Psoas muscle (tissue), 7 donors: ENCODE measurements at regions not wholly inside any gene's neighbourhood (a gene's known extent, or its start where the extent isn't known, plus 50 kb on each side); places are given as distances from the start of the nearest gene placed in this dataset.

Source experiments
- ATAC-seq, 4 donors: fragments of 200-7000 bp; cut with Tn5 transposase; one replicate each; pipeline ENCODE4 v1.9.1; 2020; ENCODE audit warnings: moderate library complexity in 3 of 4, mild to moderate bottlenecking in 2 of 4
- DNase-seq, 2 donors: peaks; one replicate each; pipeline ENCODE4 v3.0.0-alpha.2; 2020
- H3K27ac ChIP-seq: fragments of 200-600 bp; one replicate; pipeline ENCODE4 v1.8.0; 2022
- H3K27me3 ChIP-seq, 3 donors: fragments of 200-600 bp in 1 of 3; one replicate each; pipeline versions ENCODE4 v1.6.1 to v1.8.0; 2013 to 2022; ENCODE audit warnings: low read length in 2 of 3, mild to moderate bottlenecking in 2 of 3, moderate library complexity in 1 of 3; ENCODE audit not compliant: insufficient read depth in 3 of 3
- H3K36me3 ChIP-seq, 2 donors: fragments of 200-600 bp in 1 of 2; one replicate each; pipeline versions ENCODE4 v1.6.1 to v1.8.0; 2013 to 2022; ENCODE audit warnings: low read depth in 1 of 2, mild to moderate bottlenecking in 1 of 2, moderate library complexity in 1 of 2; ENCODE audit not compliant: insufficient read depth in 1 of 2
- H3K4me1 ChIP-seq: fragments of 200-600 bp; one replicate; pipeline ENCODE4 v1.8.0; 2022
- H3K4me3 ChIP-seq: fragments of 200-600 bp; one replicate; pipeline ENCODE4 v1.8.0; 2022; ENCODE audit warnings: mild to moderate bottlenecking
- H3K9me3 ChIP-seq: fragments of 200-600 bp; one replicate; pipeline ENCODE4 v1.8.0; 2022
- CTCF ChIP-seq: fragments of 200-600 bp; IDR thresholded peaks from one replicate; pipeline ENCODE4 v1.8.0; 2022; ENCODE audit warnings: antibody characterized with exemption
- WGBS, 3 donors: extraction: QIAGEN DNeasy Blood & Tissue Kit; methylation state at CpG; one replicate each; pipeline versions ENCODE4 v1.1.6 to v1.1.7; 2013; 5-methylcytosine and 5-hydroxymethylcytosine counted together
- intact Hi-C, 2 donors: fragments of 100-400 bp; cut with DNase I; formaldehyde crosslinking; loops; one replicate each; pipeline versions ENCODE4 v1.11.0 to v1.14.2; 2022
- donor health status: healthy with polysubstance abuse.
- donor health status: DM: no; HTN: no; CAD: no; lungs with moderate emphysema.
- donor health status: Bipolar disorder and iron deficiency.
- donor health status: healthy.
- donor health status: DM: yes; HTN: yes; CAD: no.
- donor health status: DM: no; HTN: no; CAD: no.
- donor health status: DM: yes; HTN: yes; CAD: no.

- no peaks in the 10 kb centered on the region for H3K4me1 ChIP-seq
- WGBS, 3 donors: 26 to 40% (median 31%) methylated on average over 3 of the region's 3 CpGs
- H3K27ac ChIP-seq: no peak overlapping the region
- no peak for DNase-seq
- H3K27me3 ChIP-seq: no peaks in the 10 kb centered on the region
- intact Hi-C loops: no loop called here
- peaks cover 8% of the 10 kb centered on the region for H3K9me3 ChIP-seq
- no peak overlapping the region for H3K4me3 ChIP-seq
- ATAC-seq: peak in 2 of 4 donors; percentile 36 to 88
- TF ChIP-seq CTCF: no peak
- H3K36me3 ChIP-seq: no peaks in the 10 kb centered on the region
Observed at GRCh38 chr2:54021702-54022101, 50.9 kb upstream of the PSME4 start.

- H3K4me3 ChIP-seq: no peak overlapping the region
- intact Hi-C loops: no loop called here
- peaks cover 8% of the 10 kb centered on the region for H3K9me3 ChIP-seq
- WGBS, 3 donors: 87 to 99% (median 97%) methylated on average over 7 of the region's 7 CpGs
- no peak for TF ChIP-seq CTCF
- DNase-seq (no peak), ATAC-seq (peak in 1 of 4 donors; percentile 63)
- no peak overlapping the region for H3K27ac ChIP-seq
- H3K4me1 ChIP-seq: peaks cover 7% of the 10 kb centered on the region
- H3K27me3 ChIP-seq: no peaks in the 10 kb centered on the region
- H3K36me3 ChIP-seq: no peaks in the 10 kb centered on the region
Observed at GRCh38 chr2:54020793-54021414, 50.1 kb upstream of the PSME4 start.
